ENCODE measurements at regions not wholly inside any gene's neighbourhood (a gene's known extent, or its start where the extent isn't known, plus 50 kb on each side); places are given as distances from the start of the nearest gene placed in this dataset.

DNA sequence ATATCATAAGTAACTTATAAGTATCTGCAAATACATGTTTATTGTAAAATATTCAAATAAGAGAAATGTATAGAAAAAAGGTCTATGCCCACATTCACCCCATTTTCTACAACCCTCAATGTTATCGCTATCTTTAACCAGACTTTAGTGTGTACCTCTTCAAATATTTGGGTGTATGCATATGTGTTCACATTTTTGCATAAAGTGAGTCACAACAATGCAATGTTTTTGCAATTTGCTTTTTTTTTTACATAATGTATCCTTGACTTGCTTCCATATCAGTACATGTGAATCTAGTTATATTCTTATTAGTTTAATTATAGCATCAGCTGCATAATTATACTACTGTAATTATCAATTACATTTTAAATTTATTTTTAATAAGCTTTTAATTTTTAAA lies 117.3 kb upstream of the LYSMD4 start:
- no peaks in the 10 kb centered on the region for H3K27me3 ChIP-seq
- H3K36me3 ChIP-seq: no peaks in the 10 kb centered on the region
- H3K4me3 ChIP-seq: no peak overlapping the region
- in situ Hi-C loops (cut with MboI; ENCODE audit: low sequenced_read_pairs in 4 of 4) (no loop called here), intact Hi-C loops (cut with DNase I; ENCODE audit: low total_unique reads) (no loop called here)
- no peak for DNase-seq
- no peak overlapping the region for H3K27ac ChIP-seq
- H3K4me1 ChIP-seq: no peaks in the 10 kb centered on the region
- ATAC-seq: no peak
- TF ChIP-seq, protein P1, sequence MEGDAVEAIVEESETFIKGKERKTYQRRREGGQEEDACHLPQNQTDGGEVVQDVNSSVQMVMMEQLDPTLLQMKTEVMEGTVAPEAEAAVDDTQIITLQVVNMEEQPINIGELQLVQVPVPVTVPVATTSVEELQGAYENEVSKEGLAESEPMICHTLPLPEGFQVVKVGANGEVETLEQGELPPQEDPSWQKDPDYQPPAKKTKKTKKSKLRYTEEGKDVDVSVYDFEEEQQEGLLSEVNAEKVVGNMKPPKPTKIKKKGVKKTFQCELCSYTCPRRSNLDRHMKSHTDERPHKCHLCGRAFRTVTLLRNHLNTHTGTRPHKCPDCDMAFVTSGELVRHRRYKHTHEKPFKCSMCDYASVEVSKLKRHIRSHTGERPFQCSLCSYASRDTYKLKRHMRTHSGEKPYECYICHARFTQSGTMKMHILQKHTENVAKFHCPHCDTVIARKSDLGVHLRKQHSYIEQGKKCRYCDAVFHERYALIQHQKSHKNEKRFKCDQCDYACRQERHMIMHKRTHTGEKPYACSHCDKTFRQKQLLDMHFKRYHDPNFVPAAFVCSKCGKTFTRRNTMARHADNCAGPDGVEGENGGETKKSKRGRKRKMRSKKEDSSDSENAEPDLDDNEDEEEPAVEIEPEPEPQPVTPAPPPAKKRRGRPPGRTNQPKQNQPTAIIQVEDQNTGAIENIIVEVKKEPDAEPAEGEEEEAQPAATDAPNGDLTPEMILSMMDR (IDR thresholded peaks at IDR 0.05 in 4 of 5, conservative IDR thresholded peaks at IDR 0.05 in 1 of 5): no peak
- no peak for TF ChIP-seq POLR2A (IDR thresholded peaks at IDR 0.05)
- no peaks in the 10 kb centered on the region for H3K9me3 ChIP-seq

DNA sequence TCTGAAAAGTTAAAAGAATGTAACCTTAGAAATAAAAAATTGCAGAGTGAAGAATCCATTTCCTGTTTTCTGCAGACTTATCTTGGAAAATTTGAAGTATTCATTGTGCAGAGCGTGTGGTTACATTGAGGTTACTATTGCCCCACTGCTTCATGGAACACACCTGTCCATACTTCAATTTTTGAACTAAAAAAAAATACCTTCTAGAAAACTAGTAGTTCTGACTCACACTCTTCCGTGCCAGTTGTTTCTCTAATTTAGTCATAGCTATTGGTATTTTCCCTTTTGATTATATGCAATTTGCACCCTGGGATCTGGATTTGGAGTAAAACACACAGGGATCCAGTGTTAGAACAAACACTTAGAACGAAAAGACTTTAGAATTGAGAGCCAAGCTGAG lies 111.8 kb upstream of the LYSMD4 start:
- ATAC-seq: no peak
- in situ Hi-C loops (cut with MboI; ENCODE audit: low sequenced_read_pairs in 4 of 4): no loop called here

DNA sequence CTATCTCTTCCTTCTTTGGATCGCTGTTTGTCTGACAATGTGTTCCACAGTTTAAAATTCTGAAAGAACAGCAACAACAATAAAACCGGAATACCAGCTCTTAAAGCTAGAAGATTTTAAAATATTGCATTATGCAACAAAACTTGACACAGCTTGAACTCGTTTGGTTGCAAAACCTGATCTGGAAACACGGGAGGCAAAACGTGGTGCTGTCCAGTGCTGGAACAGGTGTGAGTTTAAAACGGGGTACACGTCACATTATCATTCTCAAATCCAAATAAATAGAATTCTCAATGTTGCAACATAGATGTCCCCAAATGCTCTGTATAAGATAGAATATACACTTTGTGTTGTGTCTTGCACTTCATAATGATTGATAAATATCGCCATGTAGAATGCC lies 110.9 kb upstream of the LYSMD4 start:
- H3K36me3 ChIP-seq: no peaks in the 10 kb centered on the region
- H3K27me3 ChIP-seq: no peaks in the 10 kb centered on the region
- ATAC-seq: no peak
- TF ChIP-seq, protein P1 (IDR thresholded peaks at IDR 0.05 in 4 of 5, conservative IDR thresholded peaks at IDR 0.05 in 1 of 5): no peak
- no peak for TF ChIP-seq POLR2A (IDR thresholded peaks at IDR 0.05)
- no peak overlapping the region for H3K27ac ChIP-seq
- intact Hi-C loops (cut with DNase I; ENCODE audit: low total_unique reads) (no loop called here), in situ Hi-C loops (cut with MboI; ENCODE audit: low sequenced_read_pairs in 4 of 4) (no loop called here)
- no peak for DNase-seq
- H3K9me3 ChIP-seq: no peaks in the 10 kb centered on the region
- no peaks in the 10 kb centered on the region for H3K4me1 ChIP-seq
- H3K4me3 ChIP-seq: no peak overlapping the region

More for the DNA sequence above, 111.8 kb upstream of the LYSMD4 start:
- Histone ChIP-seq H3K27me3 (no peaks in the 10 kb centered on the region), H3K9me3 (no peaks in the 10 kb centered on the region), H3K36me3 (no peaks in the 10 kb centered on the region), H3K4me3 (no peak overlapping the region), H3K27ac (no peak overlapping the region), H3K4me1 (no peaks in the 10 kb centered on the region)
- intact Hi-C loops (cut with DNase I; ENCODE audit: low total_unique reads): no loop called here
- no peak for DNase-seq
- no peak for TF ChIP-seq POLR2A (IDR thresholded peaks at IDR 0.05)
- TF ChIP-seq, protein P1 (IDR thresholded peaks at IDR 0.05 in 4 of 5, conservative IDR thresholded peaks at IDR 0.05 in 1 of 5): no peak

DNA sequence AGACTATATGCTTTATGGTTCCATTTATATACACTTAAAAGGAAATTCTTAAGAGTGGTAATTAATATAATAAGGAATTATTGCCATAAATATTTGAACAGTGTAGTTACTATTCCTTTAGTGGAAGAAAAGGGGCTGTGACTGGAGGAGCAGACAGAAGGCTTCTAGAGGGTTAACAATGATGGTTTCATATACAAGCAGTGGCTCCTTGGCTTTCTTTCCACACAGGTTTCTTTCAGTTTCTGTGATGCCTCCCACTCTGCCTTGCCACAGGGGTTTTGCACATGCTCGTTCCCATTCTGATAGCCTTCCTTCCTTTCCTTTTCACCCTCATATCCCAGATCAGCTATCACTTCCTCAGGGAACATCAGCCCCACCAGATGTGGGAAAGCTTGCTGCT lies 108.8 kb upstream of the LYSMD4 start:
- Histone ChIP-seq H3K27ac (no peak overlapping the region), H3K9me3 (no peaks in the 10 kb centered on the region), H3K4me3 (no peak overlapping the region), H3K27me3 (no peaks in the 10 kb centered on the region), H3K36me3 (no peaks in the 10 kb centered on the region), H3K4me1 (no peaks in the 10 kb centered on the region)
- in situ Hi-C loops (cut with MboI; ENCODE audit: low sequenced_read_pairs in 4 of 4) (no loop called here), intact Hi-C loops (cut with DNase I; ENCODE audit: low total_unique reads) (no loop called here)
- ATAC-seq: no peak
- no peak for DNase-seq
- no peak for TF ChIP-seq POLR2A (IDR thresholded peaks at IDR 0.05)
- TF ChIP-seq, protein P1 (IDR thresholded peaks at IDR 0.05 in 4 of 5, conservative IDR thresholded peaks at IDR 0.05 in 1 of 5): no peak

DNA sequence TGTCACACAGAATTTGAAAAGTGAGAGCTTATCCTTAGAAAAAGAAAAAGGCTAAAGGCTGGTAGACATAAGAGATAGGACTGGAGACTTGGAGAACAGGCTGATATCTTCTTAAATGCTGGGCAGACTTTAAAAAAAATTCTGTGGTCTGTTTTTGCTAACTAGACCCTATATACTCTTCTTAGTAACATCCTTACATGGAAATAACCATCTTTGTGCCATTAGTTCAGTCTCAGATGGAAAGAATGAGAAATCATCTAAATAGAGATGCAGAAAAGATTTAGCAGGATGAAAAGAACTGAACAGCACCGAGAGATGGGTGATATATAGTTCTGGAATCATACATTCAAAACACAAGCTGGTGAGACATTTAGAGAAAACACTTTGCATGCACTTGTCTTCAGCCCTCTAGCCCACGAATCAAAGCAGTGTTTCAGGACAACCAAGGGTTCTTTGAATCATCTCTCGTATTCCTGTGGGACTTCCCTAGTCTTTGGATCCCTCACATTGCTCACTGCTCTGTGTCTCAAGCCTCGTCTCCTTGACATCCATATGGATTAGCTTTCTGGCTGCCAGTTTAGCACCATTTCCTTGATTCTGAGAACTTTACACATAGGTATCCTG lies 93.0 kb upstream of the LYSMD4 start:
- no peak overlapping the region for H3K27ac ChIP-seq
- ATAC-seq (no peak), DNase-seq (no peak)
- in situ Hi-C loops (cut with MboI; ENCODE audit: low sequenced_read_pairs in 4 of 4): no loop called here
- TF ChIP-seq, protein P1 (IDR thresholded peaks at IDR 0.05 in 4 of 5, conservative IDR thresholded peaks at IDR 0.05 in 1 of 5): no peak
- no peak for TF ChIP-seq POLR2A (IDR thresholded peaks at IDR 0.05)
- intact Hi-C loops (cut with DNase I; ENCODE audit: low total_unique reads): no loop called here
- H3K27me3 ChIP-seq: no peaks in the 10 kb centered on the region
- H3K4me3 ChIP-seq: no peak overlapping the region
- no peaks in the 10 kb centered on the region for H3K4me1 ChIP-seq
- H3K9me3 ChIP-seq: no peaks in the 10 kb centered on the region
- no peaks in the 10 kb centered on the region for H3K36me3 ChIP-seq

Measured in gastrocnemius medialis (tissue), 4 donors.